GM12873 (cell line): ENCODE measurements at regions not wholly inside any gene's neighbourhood (a gene's known extent, or its start where the extent isn't known, plus 50 kb on each side); places are given as distances from the start of the nearest gene placed in this dataset.

ENCODE experiments used
- TF ChIP-seq, protein P1 (sequence below): IDR thresholded peaks from 2 replicates; pipeline ENCODE4 v1.5.1; 2012; ENCODE audit warnings: low read depth, mild to moderate bottlenecking, moderate library complexity, low read length, control low read depth; ENCODE audit not compliant: insufficient read depth; ENCODE audit errors: missing control alignments

DNA sequence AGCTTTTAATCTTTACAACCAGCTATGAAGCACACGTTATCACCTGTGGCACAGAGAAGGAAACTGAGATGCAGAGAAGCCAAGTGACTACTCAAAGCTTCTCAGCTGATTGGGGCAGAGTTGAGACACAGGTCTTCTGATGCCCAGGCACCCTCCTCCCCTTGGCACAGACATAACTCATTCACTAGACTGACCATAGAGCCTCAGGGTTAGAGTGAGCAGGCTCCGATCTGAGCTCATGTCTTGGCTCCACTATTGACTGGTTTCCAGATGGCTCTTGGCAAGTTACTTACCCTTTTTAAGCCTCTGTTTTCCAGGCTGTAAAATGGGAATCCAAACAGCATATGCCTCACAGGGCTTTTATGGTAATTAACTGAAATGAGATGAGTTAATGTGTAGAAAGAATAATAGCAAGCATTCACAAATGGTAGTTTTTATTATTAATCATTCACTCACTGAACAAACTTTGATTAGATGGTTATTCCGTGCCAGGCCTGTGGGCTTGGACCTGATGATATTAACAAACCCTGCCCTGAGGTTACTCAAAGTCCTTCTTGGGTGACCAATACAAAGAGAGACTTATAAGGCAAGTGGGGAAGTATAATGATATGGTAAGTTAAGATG is 184.3 kb downstream of the ANXA2 start:
- TF ChIP-seq, protein P1, sequence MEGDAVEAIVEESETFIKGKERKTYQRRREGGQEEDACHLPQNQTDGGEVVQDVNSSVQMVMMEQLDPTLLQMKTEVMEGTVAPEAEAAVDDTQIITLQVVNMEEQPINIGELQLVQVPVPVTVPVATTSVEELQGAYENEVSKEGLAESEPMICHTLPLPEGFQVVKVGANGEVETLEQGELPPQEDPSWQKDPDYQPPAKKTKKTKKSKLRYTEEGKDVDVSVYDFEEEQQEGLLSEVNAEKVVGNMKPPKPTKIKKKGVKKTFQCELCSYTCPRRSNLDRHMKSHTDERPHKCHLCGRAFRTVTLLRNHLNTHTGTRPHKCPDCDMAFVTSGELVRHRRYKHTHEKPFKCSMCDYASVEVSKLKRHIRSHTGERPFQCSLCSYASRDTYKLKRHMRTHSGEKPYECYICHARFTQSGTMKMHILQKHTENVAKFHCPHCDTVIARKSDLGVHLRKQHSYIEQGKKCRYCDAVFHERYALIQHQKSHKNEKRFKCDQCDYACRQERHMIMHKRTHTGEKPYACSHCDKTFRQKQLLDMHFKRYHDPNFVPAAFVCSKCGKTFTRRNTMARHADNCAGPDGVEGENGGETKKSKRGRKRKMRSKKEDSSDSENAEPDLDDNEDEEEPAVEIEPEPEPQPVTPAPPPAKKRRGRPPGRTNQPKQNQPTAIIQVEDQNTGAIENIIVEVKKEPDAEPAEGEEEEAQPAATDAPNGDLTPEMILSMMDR = no peak

DNA sequence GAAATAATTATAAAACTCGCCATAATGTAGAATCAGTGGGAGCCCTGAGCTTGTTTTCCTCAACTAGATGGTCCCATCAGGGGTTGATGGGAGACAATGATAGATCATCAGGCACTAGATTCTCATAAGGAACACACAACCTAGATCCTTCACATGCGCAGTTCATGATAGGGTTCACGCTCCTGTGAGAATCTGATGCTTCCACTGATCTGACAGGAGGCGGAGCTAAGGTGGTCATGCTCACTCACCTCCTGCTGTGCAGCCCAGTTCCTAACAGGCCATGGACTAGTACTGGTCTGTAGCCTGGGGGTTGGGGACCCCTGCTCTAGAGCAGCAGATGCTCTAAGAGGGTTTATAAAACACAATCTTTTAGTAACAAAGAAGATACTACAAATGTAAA is 183.6 kb downstream of the ANXA2 start:
- TF ChIP-seq, protein P1 = no peak

DNA sequence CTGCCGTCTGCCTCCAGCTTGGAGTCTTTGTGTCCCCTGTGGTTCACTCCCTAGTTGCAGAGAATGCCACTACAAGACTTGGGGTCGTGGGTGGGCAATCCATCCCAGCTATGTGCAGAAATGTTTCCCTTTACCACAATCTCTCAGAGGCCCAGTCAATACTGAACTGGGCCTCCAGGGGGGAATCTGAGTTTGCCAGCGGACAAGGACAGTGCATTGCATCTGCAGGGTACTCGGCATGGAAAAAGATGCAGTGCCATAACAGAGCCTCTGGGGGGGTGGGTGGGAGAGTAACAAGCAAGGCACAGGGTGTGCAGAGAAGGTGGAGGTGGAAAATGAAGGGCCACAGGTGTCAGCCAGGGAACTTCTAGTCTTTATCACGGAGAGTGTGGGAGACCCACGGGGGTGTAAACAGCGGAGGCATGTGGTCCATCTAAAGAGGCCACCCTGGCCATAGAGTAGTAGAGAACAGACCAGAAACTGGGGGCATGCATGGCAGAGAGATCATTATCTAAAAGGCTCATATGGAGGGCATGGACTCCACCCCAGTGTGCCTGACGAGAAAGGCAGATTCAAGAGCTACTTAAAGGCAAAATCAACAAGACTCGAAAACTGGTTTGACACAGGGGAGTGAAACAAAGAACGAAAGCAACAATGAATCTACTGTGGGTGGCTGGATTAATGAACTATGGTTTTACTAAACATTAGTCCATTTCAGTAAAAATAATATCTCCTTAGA is 182.4 kb downstream of the ANXA2 start:
- TF ChIP-seq, protein P1 = no peak

DNA sequence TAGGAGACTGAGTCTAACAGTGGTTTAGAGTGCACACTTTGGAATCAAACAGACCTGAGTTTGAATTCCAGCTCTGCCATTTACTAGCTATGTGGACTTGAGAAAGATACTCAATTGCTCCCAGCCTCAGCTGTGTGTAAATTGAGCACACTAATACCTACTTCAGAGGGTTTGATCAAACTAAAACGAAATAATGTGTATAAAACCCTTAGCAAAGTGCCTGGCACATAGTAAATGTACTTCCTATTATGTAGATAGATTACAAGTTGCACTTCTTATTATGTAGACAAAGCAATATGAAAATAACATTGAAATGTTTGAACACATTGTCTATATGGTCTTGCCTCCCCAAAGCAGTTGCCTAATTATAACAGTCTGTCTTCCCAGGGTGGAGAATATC is 180.6 kb downstream of the ANXA2 start:
- TF ChIP-seq, protein P1 = no peak

DNA sequence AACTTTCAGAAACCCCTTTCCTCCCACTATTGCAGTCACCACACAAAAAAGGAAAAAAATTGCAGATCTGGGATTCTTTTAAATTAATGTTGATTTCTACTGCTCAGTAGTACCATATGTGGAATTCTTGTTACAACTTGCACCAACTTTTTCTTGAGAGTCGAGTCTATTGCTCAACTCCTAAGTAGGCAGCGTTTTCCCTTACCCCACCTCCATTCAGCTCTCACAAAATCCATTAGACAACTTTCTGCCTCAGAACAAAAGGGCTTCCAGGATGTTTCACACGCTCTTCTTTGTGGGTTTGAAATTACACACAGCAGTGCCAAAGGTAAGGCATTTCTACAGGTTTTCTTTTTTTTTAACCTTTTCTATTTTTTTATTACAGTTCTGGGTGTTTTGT is 179.5 kb downstream of the ANXA2 start:
- TF ChIP-seq, protein P1 = no peak

DNA sequence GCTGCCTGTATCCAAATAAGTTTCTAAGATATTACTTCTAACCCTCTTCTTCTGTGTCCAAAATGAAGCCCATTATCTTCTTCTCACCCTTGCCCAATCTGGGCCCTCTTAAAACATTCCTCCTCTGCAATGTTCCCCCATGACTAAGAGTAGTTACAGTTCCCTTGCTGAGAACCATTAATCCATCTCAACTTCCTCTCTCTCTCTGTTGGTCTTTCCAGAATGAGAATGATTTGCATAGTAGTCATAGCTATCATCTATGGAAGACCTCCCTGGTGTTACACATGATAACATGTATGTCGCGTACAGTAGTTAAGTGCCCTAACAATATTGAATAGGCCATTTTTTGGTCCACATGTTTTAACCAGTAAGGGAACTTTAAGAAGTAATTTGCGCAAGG is 177.9 kb downstream of the ANXA2 start:
- TF ChIP-seq, protein P1 = no peak

DNA sequence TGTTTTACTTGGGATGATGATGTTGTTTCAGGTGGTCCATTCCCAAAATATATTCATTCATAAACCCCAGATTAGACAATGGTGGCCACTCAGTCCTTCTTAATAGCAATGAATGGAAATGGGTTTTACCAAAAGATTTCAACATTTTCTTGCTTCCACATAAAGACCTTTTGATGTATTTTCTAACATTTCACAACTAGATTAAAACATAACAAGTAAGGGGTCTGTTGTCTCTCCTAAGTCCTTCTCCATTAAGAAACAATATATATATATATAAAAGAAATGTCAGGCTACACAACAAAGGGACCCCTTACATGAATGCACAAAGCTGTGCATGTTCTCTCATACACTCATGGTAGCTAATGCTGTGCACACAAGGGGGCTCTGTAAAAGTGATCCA is 176.4 kb downstream of the ANXA2 start:
- TF ChIP-seq, protein P1 = no peak
